ENCODE measurements at regions not wholly inside any gene's neighbourhood (a gene's known extent, or its start where the extent isn't known, plus 50 kb on each side); places are given as distances from the start of the nearest gene placed in this dataset.

- Histone ChIP-seq H3K27ac (ENCODE audit: low read length) (no peak overlapping the region), H3K9me3 (ENCODE audit: control insufficient read depth, insufficient read depth, low read depth, low read length) (no peaks in the 10 kb centered on the region), H3K36me3 (ENCODE audit: control insufficient read depth, insufficient read depth, low read length) (no peaks in the 10 kb centered on the region), H3K27me3 (ENCODE audit: control insufficient read depth, insufficient read depth, low read length) (no peaks in the 10 kb centered on the region), H3K4me1 (ENCODE audit: control insufficient read depth, insufficient read depth, low read length) (no peaks in the 10 kb centered on the region), H3K4me3 (ENCODE audit: low read depth in 2 of 2, low read length in 2 of 2) (no peak overlapping the region)
- TF ChIP-seq, protein P1, sequence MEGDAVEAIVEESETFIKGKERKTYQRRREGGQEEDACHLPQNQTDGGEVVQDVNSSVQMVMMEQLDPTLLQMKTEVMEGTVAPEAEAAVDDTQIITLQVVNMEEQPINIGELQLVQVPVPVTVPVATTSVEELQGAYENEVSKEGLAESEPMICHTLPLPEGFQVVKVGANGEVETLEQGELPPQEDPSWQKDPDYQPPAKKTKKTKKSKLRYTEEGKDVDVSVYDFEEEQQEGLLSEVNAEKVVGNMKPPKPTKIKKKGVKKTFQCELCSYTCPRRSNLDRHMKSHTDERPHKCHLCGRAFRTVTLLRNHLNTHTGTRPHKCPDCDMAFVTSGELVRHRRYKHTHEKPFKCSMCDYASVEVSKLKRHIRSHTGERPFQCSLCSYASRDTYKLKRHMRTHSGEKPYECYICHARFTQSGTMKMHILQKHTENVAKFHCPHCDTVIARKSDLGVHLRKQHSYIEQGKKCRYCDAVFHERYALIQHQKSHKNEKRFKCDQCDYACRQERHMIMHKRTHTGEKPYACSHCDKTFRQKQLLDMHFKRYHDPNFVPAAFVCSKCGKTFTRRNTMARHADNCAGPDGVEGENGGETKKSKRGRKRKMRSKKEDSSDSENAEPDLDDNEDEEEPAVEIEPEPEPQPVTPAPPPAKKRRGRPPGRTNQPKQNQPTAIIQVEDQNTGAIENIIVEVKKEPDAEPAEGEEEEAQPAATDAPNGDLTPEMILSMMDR (IDR thresholded peaks at IDR 0.05), result no peak
- TF ChIP-seq, protein P2, sequence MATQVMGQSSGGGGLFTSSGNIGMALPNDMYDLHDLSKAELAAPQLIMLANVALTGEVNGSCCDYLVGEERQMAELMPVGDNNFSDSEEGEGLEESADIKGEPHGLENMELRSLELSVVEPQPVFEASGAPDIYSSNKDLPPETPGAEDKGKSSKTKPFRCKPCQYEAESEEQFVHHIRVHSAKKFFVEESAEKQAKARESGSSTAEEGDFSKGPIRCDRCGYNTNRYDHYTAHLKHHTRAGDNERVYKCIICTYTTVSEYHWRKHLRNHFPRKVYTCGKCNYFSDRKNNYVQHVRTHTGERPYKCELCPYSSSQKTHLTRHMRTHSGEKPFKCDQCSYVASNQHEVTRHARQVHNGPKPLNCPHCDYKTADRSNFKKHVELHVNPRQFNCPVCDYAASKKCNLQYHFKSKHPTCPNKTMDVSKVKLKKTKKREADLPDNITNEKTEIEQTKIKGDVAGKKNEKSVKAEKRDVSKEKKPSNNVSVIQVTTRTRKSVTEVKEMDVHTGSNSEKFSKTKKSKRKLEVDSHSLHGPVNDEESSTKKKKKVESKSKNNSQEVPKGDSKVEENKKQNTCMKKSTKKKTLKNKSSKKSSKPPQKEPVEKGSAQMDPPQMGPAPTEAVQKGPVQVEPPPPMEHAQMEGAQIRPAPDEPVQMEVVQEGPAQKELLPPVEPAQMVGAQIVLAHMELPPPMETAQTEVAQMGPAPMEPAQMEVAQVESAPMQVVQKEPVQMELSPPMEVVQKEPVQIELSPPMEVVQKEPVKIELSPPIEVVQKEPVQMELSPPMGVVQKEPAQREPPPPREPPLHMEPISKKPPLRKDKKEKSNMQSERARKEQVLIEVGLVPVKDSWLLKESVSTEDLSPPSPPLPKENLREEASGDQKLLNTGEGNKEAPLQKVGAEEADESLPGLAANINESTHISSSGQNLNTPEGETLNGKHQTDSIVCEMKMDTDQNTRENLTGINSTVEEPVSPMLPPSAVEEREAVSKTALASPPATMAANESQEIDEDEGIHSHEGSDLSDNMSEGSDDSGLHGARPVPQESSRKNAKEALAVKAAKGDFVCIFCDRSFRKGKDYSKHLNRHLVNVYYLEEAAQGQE (IDR thresholded peaks at IDR 0.05; ENCODE audit: insufficient read depth in 1 of 2, low read depth in 2 of 2, low read length in 1 of 2), result no peak
- TF ChIP-seq SIN3A (IDR thresholded peaks at IDR 0.05; ENCODE audit: borderline replicate concordance, insufficient read depth, low read depth, low read length), result no peak
- TF ChIP-seq POLR2AphosphoS5 (IDR thresholded peaks at IDR 0.05; ENCODE audit: low read depth, low read length), result no peak
- TF ChIP-seq TCF7L2 (IDR thresholded peaks at IDR 0.05; ENCODE audit: low read depth, low read length), result no peak
- ChIA-PET CTCF (no interaction called here), POLR2A (no interaction called here)
- in situ Hi-C loops (cut with HindIII; ENCODE audit: low pct_unique_long_range_greater_than_20kb, low sequenced_read_pairs), result no loop called here
- no TSS peak for BruUV-seq (replicated peaks)
- ATAC-seq (no peak), DNase-seq (ENCODE audit: low read depth, low spot score) (no peak)
- intact Hi-C loops (cut with micrococcal nuclease; ENCODE audit: unreplicated experiment), result no loop called here
Observed at GRCh38 chr1:94714152-94714551, 106.0 kb upstream of the SLC44A3 start.

- Histone ChIP-seq H3K27ac (ENCODE audit: low read length) (no peak overlapping the region), H3K9me3 (ENCODE audit: control insufficient read depth, insufficient read depth, low read depth, low read length) (no peaks in the 10 kb centered on the region), H3K36me3 (ENCODE audit: control insufficient read depth, insufficient read depth, low read length) (no peaks in the 10 kb centered on the region), H3K27me3 (ENCODE audit: control insufficient read depth, insufficient read depth, low read length) (no peaks in the 10 kb centered on the region), H3K4me1 (ENCODE audit: control insufficient read depth, insufficient read depth, low read length) (no peaks in the 10 kb centered on the region), H3K4me3 (ENCODE audit: low read depth in 2 of 2, low read length in 2 of 2) (no peak overlapping the region)
- ChIA-PET CTCF (no interaction called here), POLR2A (no interaction called here)
- DNase-seq (ENCODE audit: low read depth, low spot score), result no peak
- intact Hi-C loops (cut with micrococcal nuclease; ENCODE audit: unreplicated experiment), result no loop called here
- in situ Hi-C loops (cut with HindIII; ENCODE audit: low pct_unique_long_range_greater_than_20kb, low sequenced_read_pairs), result no loop called here
- no TSS peak for BruUV-seq (replicated peaks)
- no peak for TF ChIP-seq TCF7L2 (IDR thresholded peaks at IDR 0.05; ENCODE audit: low read depth, low read length)
- TF ChIP-seq SIN3A (IDR thresholded peaks at IDR 0.05; ENCODE audit: borderline replicate concordance, insufficient read depth, low read depth, low read length), result no peak
- TF ChIP-seq, protein P1 (IDR thresholded peaks at IDR 0.05), result no peak
- TF ChIP-seq, protein P2 (IDR thresholded peaks at IDR 0.05; ENCODE audit: insufficient read depth in 1 of 2, low read depth in 2 of 2, low read length in 1 of 2), result no peak
- no peak for TF ChIP-seq POLR2AphosphoS5 (IDR thresholded peaks at IDR 0.05; ENCODE audit: low read depth, low read length)
- no peak for ATAC-seq
Observed at GRCh38 chr1:94713472-94714141, 106.5 kb upstream of the SLC44A3 start.
